ENCODE measurements at regions not wholly inside any gene's neighbourhood (a gene's known extent, or its start where the extent isn't known, plus 50 kb on each side); places are given as distances from the start of the nearest gene placed in this dataset.

- no peak overlapping the region for H3K9ac ChIP-seq (ENCODE audit: low read length)
- H2AFZ ChIP-seq (ENCODE audit: low read depth, low read length, poor library complexity, severe bottlenecking), result no peak overlapping the region
- H3K9me2 ChIP-seq (ENCODE audit: insufficient read depth), result no peaks in the 10 kb centered on the region
- H3K4me1 ChIP-seq (ENCODE audit: control insufficient read depth in 1 of 2, insufficient read depth in 2 of 2, low read length in 2 of 2), result no peaks in the 10 kb centered on the region
- H3K79me2 ChIP-seq (ENCODE audit: insufficient read depth, low read length), result no peaks in the 10 kb centered on the region
- no peak overlapping the region for H3K4me2 ChIP-seq (ENCODE audit: low read length)
- no peaks in the 10 kb centered on the region for H3K27me3 ChIP-seq (ENCODE audit: insufficient read depth, low read length)
- TF ChIP-seq CEBPB (IDR thresholded peaks at IDR 0.05; ENCODE audit: low read depth) (no peak), SIN3A (IDR thresholded peaks at IDR 0.05; ENCODE audit: low read depth) (no peak), CBX3 (IDR thresholded peaks at IDR 0.05; ENCODE audit: low read depth) (no peak), ZNF274 (IDR thresholded peaks at IDR 0.05; ENCODE audit: low read depth, low read length) (no peak)
- BruUV-seq (replicated peaks), result no TSS peak
- POLR2A ChIA-PET, result no interaction called here
- no peaks in the 10 kb centered on the region for H3K9me3 ChIP-seq (ENCODE audit: control insufficient read depth in 1 of 2, insufficient read depth in 1 of 2, low read depth in 1 of 2, low read length in 2 of 2)
- ATAC-seq (no peak), DNase-seq (ENCODE audit: low read depth, low spot score) (no peak)
- intact Hi-C loops (cut with micrococcal nuclease), result no loop called here
- H4K20me1 ChIP-seq (ENCODE audit: insufficient read depth), result no peaks in the 10 kb centered on the region
- RAD21 ChIA-PET (ENCODE audit: low non-redundant PET in 1 of 2, low total read pairs in 2 of 2, uncharacterized antibody in 2 of 2, unreplicated experiment in 2 of 2), result no interaction called here
- CTCF ChIA-PET, result no interaction called here
- no peak overlapping the region for H3K27ac ChIP-seq (ENCODE audit: low read depth, low read length)
- no peaks in the 10 kb centered on the region for H3K36me3 ChIP-seq (ENCODE audit: control insufficient read depth in 1 of 2, insufficient read depth in 2 of 2, low read length in 2 of 2)
- no peak overlapping the region for H3K4me3 ChIP-seq (replicated peaks in 1 of 2; ENCODE audit: low read depth in 1 of 2, low read length in 2 of 2)
Measured at GRCh38 chrX:85630901-85631300, 251.4 kb upstream of the POF1B start.

DNA sequence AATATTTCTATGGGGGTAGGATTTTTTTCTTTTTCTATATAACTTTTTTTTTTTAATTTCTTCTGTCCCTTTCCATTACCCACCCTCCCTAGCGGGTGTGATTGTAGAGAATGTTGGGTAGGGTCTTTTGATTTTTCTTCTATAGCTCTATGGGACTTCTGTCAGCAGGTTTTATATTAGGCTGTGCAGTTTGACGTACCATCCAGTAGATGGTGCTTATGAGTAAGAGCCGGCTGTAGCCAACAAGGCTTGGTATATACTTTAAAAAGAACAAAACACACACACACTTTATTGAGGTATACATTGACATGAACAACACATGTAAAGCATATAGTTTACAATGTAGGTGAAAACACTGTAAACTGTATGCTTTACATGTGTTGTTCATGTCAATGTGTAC lies 247.9 kb upstream of the POF1B start:
- no peak overlapping the region for H3K9ac ChIP-seq (ENCODE audit: low read length)
- no peak for ATAC-seq
- ChIA-PET POLR2A (no interaction called here), CTCF (no interaction called here), RAD21 (ENCODE audit: low non-redundant PET in 1 of 2, low total read pairs in 2 of 2, uncharacterized antibody in 2 of 2, unreplicated experiment in 2 of 2) (no interaction called here)
- no peak overlapping the region for H2AFZ ChIP-seq (ENCODE audit: low read depth, low read length, poor library complexity, severe bottlenecking)
- no peaks in the 10 kb centered on the region for H3K79me2 ChIP-seq (ENCODE audit: insufficient read depth, low read length)
- no peak for DNase-seq (ENCODE audit: low read depth, low spot score)
- H3K4me1 ChIP-seq (ENCODE audit: control insufficient read depth in 1 of 2, insufficient read depth in 2 of 2, low read length in 2 of 2), result no peaks in the 10 kb centered on the region
- no peaks in the 10 kb centered on the region for H3K9me2 ChIP-seq (ENCODE audit: insufficient read depth)
- H4K20me1 ChIP-seq (ENCODE audit: insufficient read depth), result no peaks in the 10 kb centered on the region
- no peak overlapping the region for H3K4me3 ChIP-seq (replicated peaks in 1 of 2; ENCODE audit: low read depth in 1 of 2, low read length in 2 of 2)
- TF ChIP-seq JUND (IDR thresholded peaks at IDR 0.05) (no peak), SRF (IDR thresholded peaks at IDR 0.05; ENCODE audit: low read depth) (no peak)
- TF ChIP-seq, protein P1, sequence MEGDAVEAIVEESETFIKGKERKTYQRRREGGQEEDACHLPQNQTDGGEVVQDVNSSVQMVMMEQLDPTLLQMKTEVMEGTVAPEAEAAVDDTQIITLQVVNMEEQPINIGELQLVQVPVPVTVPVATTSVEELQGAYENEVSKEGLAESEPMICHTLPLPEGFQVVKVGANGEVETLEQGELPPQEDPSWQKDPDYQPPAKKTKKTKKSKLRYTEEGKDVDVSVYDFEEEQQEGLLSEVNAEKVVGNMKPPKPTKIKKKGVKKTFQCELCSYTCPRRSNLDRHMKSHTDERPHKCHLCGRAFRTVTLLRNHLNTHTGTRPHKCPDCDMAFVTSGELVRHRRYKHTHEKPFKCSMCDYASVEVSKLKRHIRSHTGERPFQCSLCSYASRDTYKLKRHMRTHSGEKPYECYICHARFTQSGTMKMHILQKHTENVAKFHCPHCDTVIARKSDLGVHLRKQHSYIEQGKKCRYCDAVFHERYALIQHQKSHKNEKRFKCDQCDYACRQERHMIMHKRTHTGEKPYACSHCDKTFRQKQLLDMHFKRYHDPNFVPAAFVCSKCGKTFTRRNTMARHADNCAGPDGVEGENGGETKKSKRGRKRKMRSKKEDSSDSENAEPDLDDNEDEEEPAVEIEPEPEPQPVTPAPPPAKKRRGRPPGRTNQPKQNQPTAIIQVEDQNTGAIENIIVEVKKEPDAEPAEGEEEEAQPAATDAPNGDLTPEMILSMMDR (IDR thresholded peaks at IDR 0.05 in 2 of 3, conservative IDR thresholded peaks at IDR 0.05 in 1 of 3; ENCODE audit: borderline replicate concordance in 1 of 3, insufficient read depth in 1 of 3, low read depth in 2 of 3, low read length in 2 of 3), result peak in 2 of 3 experiments; percentile 47 to 54; a peak in 4 of 6 replicates
- H3K27ac ChIP-seq (ENCODE audit: low read depth, low read length), result no peak overlapping the region
- no peaks in the 10 kb centered on the region for H3K36me3 ChIP-seq (ENCODE audit: control insufficient read depth in 1 of 2, insufficient read depth in 2 of 2, low read length in 2 of 2)
- H3K9me3 ChIP-seq (ENCODE audit: control insufficient read depth in 1 of 2, insufficient read depth in 1 of 2, low read depth in 1 of 2, low read length in 2 of 2), result no peaks in the 10 kb centered on the region
- H3K4me2 ChIP-seq (ENCODE audit: low read length), result no peak overlapping the region
- no peaks in the 10 kb centered on the region for H3K27me3 ChIP-seq (ENCODE audit: insufficient read depth, low read length)
- intact Hi-C loops (cut with micrococcal nuclease), result loop anchor here (5.0 kb wide), 1 partner anchor 545 kb away; no protein-coding TSS in a partner anchor
- BruUV-seq (replicated peaks), result no TSS peak
